SK-N-DZ (cell line): ENCODE measurements at regions not wholly inside any gene's neighbourhood (a gene's known extent, or its start where the extent isn't known, plus 50 kb on each side); places are given as distances from the start of the nearest gene placed in this dataset.
"Not testable (repeated sequence)": the region's sequence is repeated elsewhere in the genome, so short reads cannot be mapped to it uniquely, and the experiment has no call there.

Source experiments
- DNase-seq: peaks from one replicate; pipeline ENCODE4 v3.0.0-alpha.2; 2015; ENCODE audit warnings: low spot score

- no peak for DNase-seq
Measured at GRCh38 chr7:131014906-131015656, 281.1 kb upstream of the KLF14 start.

- no peak for DNase-seq
Measured at GRCh38 chr7:131015657-131015958, 281.6 kb upstream of the KLF14 start.

GRCh38 chr7:131016230-131016629 is 282.2 kb upstream of the KLF14 start:
- DNase-seq, result no peak

- no peak for DNase-seq
Measured at GRCh38 chr7:131019351-131019750, 285.3 kb upstream of the KLF14 start.

- no peak for DNase-seq
Measured at GRCh38 chr7:131020759-131021261, 286.8 kb upstream of the KLF14 start.

GRCh38 chr7:131021460-131021859 is 287.5 kb upstream of the KLF14 start:
- no peak for DNase-seq

- DNase-seq, result no peak
Measured at GRCh38 chr7:131021902-131022301, 287.9 kb upstream of the KLF14 start.

- no peak for DNase-seq
Measured at GRCh38 chr7:131026297-131027000, 292.4 kb upstream of the KLF14 start.

GRCh38 chr7:131027287-131027773 is 293.3 kb upstream of the KLF14 start:
- no peak for DNase-seq

GRCh38 chr7:131028295-131028694 is 294.3 kb upstream of the KLF14 start:
- no peak for DNase-seq

- no peak for DNase-seq
Measured at GRCh38 chr7:131029002-131029401, 295.0 kb upstream of the KLF14 start.

GRCh38 chr7:131031099-131031868 is 296.4 kb upstream of the MKLN1 start:
- DNase-seq, result no peak

- no peak for DNase-seq
Measured at GRCh38 chr7:131032786-131033185, 294.9 kb upstream of the MKLN1 start.

- no peak for DNase-seq
Measured at GRCh38 chr7:131034166-131034881, 293.4 kb upstream of the MKLN1 start.

GRCh38 chr7:131035088-131035770 is 292.4 kb upstream of the MKLN1 start:
- no peak for DNase-seq

- DNase-seq, result no peak
Measured at GRCh38 chr7:131038153-131038552, 289.5 kb upstream of the MKLN1 start.

- no peak for DNase-seq
Measured at GRCh38 chr7:131039355-131039762, 288.3 kb upstream of the MKLN1 start.

- no peak for DNase-seq
Measured at GRCh38 chr7:131039836-131040235, 287.8 kb upstream of the MKLN1 start.

- peak; percentile 49 for DNase-seq
Measured at GRCh38 chr7:131040467-131040932, 287.2 kb upstream of the MKLN1 start.

- not testable (repeated sequence) for DNase-seq
Measured at GRCh38 chr7:131041012-131041695, 286.5 kb upstream of the MKLN1 start.
